GOT3 (cell line): ENCODE measurements at regions not wholly inside any gene's neighbourhood (a gene's known extent, or its start where the extent isn't known, plus 50 kb on each side); places are given as distances from the start of the nearest gene placed in this dataset.

Source experiments
- DNase-seq: peaks from one replicate; lab custom pipeline; 2025; ENCODE audit warnings: mixed read lengths; lab: John Stamatoyannopoulos, UW

GRCh38 chr5:164832516-164832915 lies 1327.1 kb downstream of the MAT2B start:
- no peak for DNase-seq

- no peak for DNase-seq
These were observed 1338.9 kb downstream of the MAT2B start for GRCh38 chr5:164844348-164844747.

DNA sequence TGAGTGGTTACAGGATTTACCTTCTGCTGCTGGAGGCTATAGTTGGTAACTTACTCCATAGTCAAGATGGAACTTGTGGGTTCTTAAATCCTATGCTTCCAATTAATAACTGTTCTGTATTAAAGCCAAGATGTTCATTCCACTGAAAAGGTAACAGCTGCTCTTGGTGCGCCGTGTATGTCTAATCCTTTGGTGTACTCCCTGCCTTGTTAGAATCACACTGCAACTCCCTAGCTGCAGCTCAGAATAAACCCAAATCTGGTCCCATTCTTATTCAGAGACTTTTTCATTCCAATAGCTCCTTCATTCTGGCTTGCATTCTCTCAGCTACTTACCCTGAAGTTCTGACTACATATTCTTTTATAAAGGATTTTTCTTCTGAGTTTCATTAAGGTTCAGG lies 1355.5 kb downstream of the MAT2B start:
- DNase-seq: no peak

GRCh38 chr5:164861610-164862009 lies 1356.2 kb downstream of the MAT2B start:
- no peak for DNase-seq

DNA sequence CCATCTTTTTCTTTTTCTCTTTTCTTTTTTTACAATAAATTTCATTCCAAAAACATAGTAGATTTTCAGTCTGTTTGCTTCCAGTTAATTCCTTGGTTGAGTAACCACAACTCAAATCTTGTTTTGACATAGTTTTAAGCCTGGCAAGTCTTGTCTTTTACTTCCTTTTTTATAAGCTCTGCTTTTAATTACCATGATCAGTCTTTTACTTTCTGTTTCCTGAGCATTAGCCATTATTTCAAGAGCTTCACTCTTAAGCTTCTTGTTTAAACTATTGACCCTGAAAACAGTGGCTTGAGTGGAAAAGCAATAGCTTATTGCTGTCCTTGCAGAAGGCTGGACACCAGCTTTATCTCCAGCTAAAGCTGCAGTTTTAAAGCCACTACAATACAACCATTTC lies 1363.3 kb downstream of the MAT2B start:
- no peak for DNase-seq

- no peak for DNase-seq
These were observed 1363.9 kb downstream of the MAT2B start for GRCh38 chr5:164869325-164869724.

DNA sequence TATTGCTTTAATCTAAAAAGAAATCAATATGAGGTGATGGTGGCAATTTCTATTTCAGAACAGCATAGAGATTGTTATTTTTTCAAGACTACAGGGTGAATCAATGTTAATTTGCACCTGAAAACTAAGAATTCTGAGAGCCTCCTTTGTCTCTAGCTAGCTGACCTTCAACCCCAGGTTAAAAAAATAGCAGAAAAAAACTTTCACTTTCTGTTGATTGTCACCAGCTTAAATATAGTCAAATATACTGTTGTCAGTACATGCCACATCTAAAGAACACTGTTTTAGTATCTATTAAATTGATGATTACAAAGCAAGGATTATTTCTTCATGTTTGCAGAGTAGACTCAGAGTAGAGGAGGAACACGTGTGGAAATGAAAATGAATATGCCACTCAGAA lies 1371.4 kb downstream of the MAT2B start:
- no peak for DNase-seq

- DNase-seq: no peak
These were observed 1376.0 kb downstream of the MAT2B start for GRCh38 chr5:164881442-164881841.

DNA sequence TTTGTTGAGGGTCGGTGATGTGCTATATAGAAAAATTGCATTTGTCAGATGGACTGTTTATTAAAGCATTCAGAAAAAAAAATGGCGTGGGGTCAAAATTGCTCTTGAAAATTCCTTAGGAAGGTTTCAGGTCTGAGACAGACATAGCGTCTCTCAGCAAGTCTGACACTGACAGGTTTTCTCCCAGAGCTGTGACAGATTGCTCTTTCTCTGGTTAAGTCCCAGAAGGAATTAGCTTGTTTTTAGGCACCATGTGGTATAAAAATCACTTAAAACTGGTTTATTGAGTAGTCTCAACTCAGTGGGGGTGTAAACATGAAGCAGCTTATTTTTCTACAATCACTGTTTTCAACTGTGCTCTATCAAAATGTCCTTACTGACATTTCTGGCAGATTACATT lies 1379.8 kb downstream of the MAT2B start:
- DNase-seq: no peak

GRCh38 chr5:164893071-164893470 lies 1387.7 kb downstream of the MAT2B start:
- DNase-seq: no peak

DNA sequence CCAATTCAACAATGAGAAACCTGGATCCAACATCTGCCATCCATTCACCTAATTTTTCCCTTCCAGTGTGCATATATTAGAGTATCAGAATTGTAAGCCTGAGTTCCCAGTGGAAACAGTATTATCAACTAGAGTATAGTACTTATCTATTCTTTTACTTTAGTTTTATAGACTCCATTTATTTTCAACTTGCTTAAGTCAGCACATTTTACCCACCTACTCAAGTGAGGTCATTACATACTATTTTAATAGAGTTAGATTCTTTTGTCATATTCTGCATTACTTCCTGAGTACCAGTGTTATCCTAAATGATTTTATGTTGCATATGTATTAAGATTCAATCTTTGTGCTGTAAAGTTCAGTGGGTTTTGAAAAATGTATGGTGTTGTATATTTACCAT lies 1393.3 kb downstream of the MAT2B start:
- no peak for DNase-seq

GRCh38 chr5:164909673-164910072 lies 1404.3 kb downstream of the MAT2B start:
- no peak for DNase-seq

GRCh38 chr5:164921722-164922121 lies 1416.3 kb downstream of the MAT2B start:
- DNase-seq: no peak

GRCh38 chr5:164934039-164934438 lies 1428.6 kb downstream of the MAT2B start:
- no peak for DNase-seq

DNA sequence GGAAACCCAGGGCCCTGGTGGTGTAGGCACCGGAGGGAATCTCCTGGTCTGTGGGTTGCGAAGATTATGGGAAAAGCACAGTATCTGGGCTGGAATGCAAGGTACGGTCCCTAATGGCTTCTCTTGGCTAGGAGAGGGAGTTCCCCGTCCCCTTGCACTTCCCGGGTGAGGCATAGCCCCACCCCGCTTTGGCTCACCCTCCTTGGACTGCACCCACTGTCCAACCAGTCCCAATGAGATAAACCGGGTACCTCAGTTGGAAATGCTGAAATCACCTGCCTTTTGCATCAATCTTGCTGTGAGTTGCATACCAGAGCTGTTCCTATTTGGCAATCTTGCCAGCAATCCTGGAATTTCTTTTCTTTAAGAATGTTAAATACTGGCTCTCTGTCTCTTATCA lies 1429.1 kb downstream of the MAT2B start:
- no peak for DNase-seq

DNA sequence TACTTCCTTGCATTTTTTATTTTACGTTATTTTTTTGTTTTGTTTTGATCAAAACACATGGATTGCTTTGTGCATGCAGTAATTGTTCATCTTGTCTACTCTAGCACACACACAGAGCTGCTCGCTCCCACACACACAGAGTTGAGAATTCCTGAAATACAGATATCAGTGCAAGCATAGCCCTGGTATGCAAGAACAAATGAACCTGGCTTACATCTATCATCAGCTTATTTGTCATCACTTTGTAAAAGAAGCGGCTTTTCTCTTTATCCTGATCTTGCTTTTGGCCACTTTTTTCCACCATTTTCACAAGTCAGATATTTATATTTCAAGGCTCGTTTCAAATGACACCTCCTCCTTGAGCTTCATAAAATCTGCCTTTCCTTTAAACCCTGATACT lies 1435.7 kb downstream of the MAT2B start:
- DNase-seq: no peak

DNA sequence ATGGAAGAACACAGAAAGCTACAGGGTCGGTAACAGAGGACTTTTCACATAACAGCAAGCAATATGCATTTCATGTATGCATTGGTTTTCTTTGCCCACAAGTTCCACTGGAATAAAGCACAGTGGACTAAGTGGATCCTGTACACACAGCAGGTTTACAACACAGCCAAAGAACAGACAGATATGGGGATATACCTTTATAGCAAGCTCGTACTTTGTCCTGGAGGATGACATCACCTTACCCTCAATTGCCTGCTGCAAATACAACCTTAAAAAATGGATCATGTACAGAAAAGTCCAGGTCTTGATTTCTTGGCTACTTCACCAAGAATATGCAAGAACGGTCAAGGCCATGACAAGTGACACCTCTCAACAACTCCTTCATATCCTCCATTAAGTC lies 1445.5 kb downstream of the MAT2B start:
- DNase-seq: no peak

- DNase-seq: no peak
These were observed 1446.2 kb downstream of the MAT2B start for GRCh38 chr5:164951570-164951969.

- DNase-seq: no peak
These were observed 1453.3 kb downstream of the MAT2B start for GRCh38 chr5:164958688-164959087.

GRCh38 chr5:164959761-164960160 lies 1454.3 kb downstream of the MAT2B start:
- DNase-seq: no peak

DNA sequence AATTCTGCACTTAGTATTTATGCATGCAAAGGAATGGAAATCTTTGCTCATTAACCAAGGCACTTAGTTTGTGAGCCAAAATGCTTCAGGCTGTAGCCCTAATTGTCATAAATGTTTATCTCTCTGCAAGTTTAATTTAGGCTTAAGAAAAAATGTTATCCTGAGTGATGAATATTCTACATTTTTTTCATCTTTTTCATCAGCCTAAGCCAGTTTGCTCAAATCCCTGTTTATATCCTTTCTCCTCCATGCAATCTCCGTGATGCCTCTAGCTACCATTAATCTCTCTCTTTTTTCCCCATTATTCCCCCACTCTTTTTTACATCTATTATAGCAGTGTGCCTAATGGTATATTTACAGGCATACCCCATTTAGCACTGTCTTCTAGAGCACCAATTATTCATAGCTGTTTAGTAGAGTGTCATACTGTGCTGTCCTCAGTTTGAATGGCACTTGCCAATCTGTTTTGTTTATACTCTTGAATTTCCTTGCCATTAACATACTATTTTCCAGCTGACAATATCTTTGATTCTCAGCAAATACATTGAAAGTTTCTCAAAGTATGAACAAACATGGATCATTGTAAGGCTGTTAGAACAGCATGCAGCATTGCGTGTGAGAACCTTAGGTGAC lies 1457.0 kb downstream of the MAT2B start:
- no peak for DNase-seq

DNA sequence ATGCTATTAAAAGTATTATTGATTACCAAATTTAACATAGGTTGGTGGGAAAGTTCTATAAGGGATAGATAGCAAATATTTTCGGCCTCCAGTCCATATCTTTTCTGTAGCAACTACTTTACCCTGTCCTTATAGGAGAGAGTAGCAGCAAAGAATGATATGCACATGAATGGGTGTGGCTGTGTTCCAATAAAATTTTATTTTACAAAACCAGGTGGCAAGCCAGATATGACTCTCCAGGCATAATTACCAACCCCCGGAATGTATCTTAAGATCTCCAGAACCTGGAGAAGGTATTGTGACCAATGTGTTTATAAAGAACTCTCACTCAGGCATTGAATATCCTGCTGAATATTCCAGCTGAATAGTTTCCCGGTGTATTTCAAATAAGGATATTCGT lies 1461.2 kb downstream of the MAT2B start:
- no peak for DNase-seq

GRCh38 chr5:164967354-164967753 lies 1461.9 kb downstream of the MAT2B start:
- DNase-seq: no peak

DNA sequence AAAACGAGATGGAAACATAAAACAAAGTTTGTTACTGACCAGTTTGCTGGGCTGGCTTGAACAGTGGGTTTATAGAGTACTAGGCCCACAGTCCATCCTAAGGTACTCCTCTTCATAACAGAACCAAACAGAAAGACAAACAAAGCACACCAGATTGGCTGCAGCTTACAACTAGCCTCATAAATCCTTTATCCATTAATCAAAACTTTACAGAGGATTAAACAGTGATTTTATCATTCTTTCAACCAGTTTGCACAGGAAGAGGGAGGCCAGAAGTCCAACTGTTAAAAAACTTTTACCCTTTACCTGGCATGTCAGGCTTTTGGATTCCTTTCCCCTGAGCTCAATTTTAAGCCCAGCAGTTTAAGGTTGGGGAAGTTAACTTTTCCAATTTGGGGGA lies 1467.6 kb downstream of the MAT2B start:
- DNase-seq: no peak

GRCh38 chr5:164975986-164976385 lies 1470.6 kb downstream of the MAT2B start:
- DNase-seq: no peak
